Glutamatergic neuron (in vitro differentiated cells): ENCODE measurements at regions not wholly inside any gene's neighbourhood (a gene's known extent, or its start where the extent isn't known, plus 50 kb on each side); places are given as distances from the start of the nearest gene placed in this dataset.
"Not testable (repeated sequence)": the region's sequence is repeated elsewhere in the genome, so short reads cannot be mapped to it uniquely, and the experiment has no call there.

Experiments
- DNase-seq: peaks from one replicate; pipeline ENCODE4 v3.0.0; 2022
- H3K27ac Mint-ChIP-seq: one replicate; pipeline ENCODE4 v1.8.0; 2020; ENCODE audit warnings: mild to moderate bottlenecking, mixed read lengths, inconsistent platforms; ENCODE audit not compliant: unreplicated experiment
- H3K27me3 Mint-ChIP-seq: one replicate; pipeline ENCODE4 v1.8.0; 2020; ENCODE audit warnings: mild to moderate bottlenecking, moderate library complexity, mixed read lengths, inconsistent platforms; ENCODE audit not compliant: unreplicated experiment
- H3K36me3 Mint-ChIP-seq: one replicate; pipeline ENCODE4 v1.8.0; 2020; ENCODE audit warnings: mild to moderate bottlenecking, mixed read lengths, inconsistent platforms; ENCODE audit not compliant: unreplicated experiment
- H3K4me1 Mint-ChIP-seq: one replicate; pipeline ENCODE4 v1.8.0; 2020; ENCODE audit warnings: mild to moderate bottlenecking, low read depth, mixed read lengths, inconsistent platforms; ENCODE audit not compliant: unreplicated experiment
- H3K4me3 Mint-ChIP-seq: one replicate; pipeline ENCODE4 v1.8.0; 2020; ENCODE audit warnings: mild to moderate bottlenecking, mixed read lengths, inconsistent platforms; ENCODE audit not compliant: unreplicated experiment
- H3K9me3 Mint-ChIP-seq: one replicate; pipeline ENCODE4 v1.8.0; 2020; ENCODE audit warnings: mild to moderate bottlenecking, moderate library complexity, mixed read lengths, inconsistent platforms; ENCODE audit not compliant: unreplicated experiment
- CTCF ChIP-seq: fragments of 200-600 bp; sonication (generic); IDR thresholded peaks from one replicate; pipeline ENCODE4 v1.5.0; 2021; ENCODE audit not compliant: partially characterized antibody, unreplicated experiment

GRCh38 chr18:1075876-1076275 lies 171.2 kb downstream of the ADCYAP1 start:
- no peak overlapping the region for H3K27ac Mint-ChIP-seq
- TF ChIP-seq CTCF = no peak
- H3K4me3 Mint-ChIP-seq = no peak overlapping the region
- no peak for DNase-seq
- no peaks in the 10 kb centered on the region for H3K36me3 Mint-ChIP-seq
- no peaks in the 10 kb centered on the region for H3K4me1 Mint-ChIP-seq
- H3K9me3 Mint-ChIP-seq = no peaks in the 10 kb centered on the region
- H3K27me3 Mint-ChIP-seq = peaks cover 2% of the 10 kb centered on the region

GRCh38 chr18:1078301-1078700 lies 173.6 kb downstream of the ADCYAP1 start:
- H3K9me3 Mint-ChIP-seq = no peaks in the 10 kb centered on the region
- no peaks in the 10 kb centered on the region for H3K36me3 Mint-ChIP-seq
- no peak for TF ChIP-seq CTCF
- no peak overlapping the region for H3K4me3 Mint-ChIP-seq
- no peak overlapping the region for H3K27ac Mint-ChIP-seq
- DNase-seq = no peak
- H3K27me3 Mint-ChIP-seq = peaks cover 2% of the 10 kb centered on the region
- no peaks in the 10 kb centered on the region for H3K4me1 Mint-ChIP-seq

- H3K9me3 Mint-ChIP-seq, H3K27ac Mint-ChIP-seq, H3K4me3 Mint-ChIP-seq, H3K4me1 Mint-ChIP-seq, DNase-seq, H3K27me3 Mint-ChIP-seq: not testable (repeated sequence)
- H3K36me3 Mint-ChIP-seq = peaks cover 19% of the 10 kb centered on the region
Observed at GRCh38 chr18:1083675-1084074, 179.0 kb downstream of the ADCYAP1 start.

- H3K27me3 Mint-ChIP-seq = no peaks in the 10 kb centered on the region
- no peak for TF ChIP-seq CTCF
- DNase-seq = no peak
- no peak overlapping the region for H3K27ac Mint-ChIP-seq
- peaks cover 8% of the 10 kb centered on the region for H3K9me3 Mint-ChIP-seq
- no peak overlapping the region for H3K4me3 Mint-ChIP-seq
- peaks cover 23% of the 10 kb centered on the region for H3K36me3 Mint-ChIP-seq
- H3K4me1 Mint-ChIP-seq = peaks cover 2% of the 10 kb centered on the region
Observed at GRCh38 chr18:1090758-1091157, 186.1 kb downstream of the ADCYAP1 start.

- peaks cover 2% of the 10 kb centered on the region for H3K4me1 Mint-ChIP-seq
- H3K27me3 Mint-ChIP-seq = no peaks in the 10 kb centered on the region
- H3K9me3 Mint-ChIP-seq = peaks cover 6% of the 10 kb centered on the region
- H3K36me3 Mint-ChIP-seq = peaks cover 16% of the 10 kb centered on the region
- H3K4me3 Mint-ChIP-seq = no peak overlapping the region
- DNase-seq = no peak
- no peak overlapping the region for H3K27ac Mint-ChIP-seq
- TF ChIP-seq CTCF = no peak
Observed at GRCh38 chr18:1092228-1092627, 187.6 kb downstream of the ADCYAP1 start.

GRCh38 chr18:1094409-1094808 lies 189.7 kb downstream of the ADCYAP1 start:
- no peak for TF ChIP-seq CTCF
- Mint-ChIP-seq H3K36me3 (peaks cover 8% of the 10 kb centered on the region), H3K27me3 (no peaks in the 10 kb centered on the region), H3K27ac (no peak overlapping the region), H3K4me3 (no peak overlapping the region), H3K9me3 (peaks cover 3% of the 10 kb centered on the region), H3K4me1 (peaks cover 2% of the 10 kb centered on the region)
- DNase-seq = no peak

- not testable (repeated sequence) for H3K27me3 Mint-ChIP-seq, H3K36me3 Mint-ChIP-seq, H3K4me3 Mint-ChIP-seq, DNase-seq, H3K9me3 Mint-ChIP-seq, H3K4me1 Mint-ChIP-seq, H3K27ac Mint-ChIP-seq
Observed at GRCh38 chr18:1097991-1098735, 193.5 kb downstream of the ADCYAP1 start.
